GM20431 (cell line): ENCODE measurements at regions not wholly inside any gene's neighbourhood (a gene's known extent, or its start where the extent isn't known, plus 50 kb on each side); places are given as distances from the start of the nearest gene placed in this dataset.
"Not testable (repeated sequence)": the region's sequence is repeated elsewhere in the genome, so short reads cannot be mapped to it uniquely, and the experiment has no call there.

ENCODE experiments used
- in situ Hi-C: fragments of 300-500 bp; cut with MseI, MboI; formaldehyde crosslinking; loops from one replicate; pipeline ENCODE4 v1.15.0; 2020; ENCODE audit warnings: low sequenced_read_pairs; ENCODE audit not compliant: unreplicated experiment

DNA sequence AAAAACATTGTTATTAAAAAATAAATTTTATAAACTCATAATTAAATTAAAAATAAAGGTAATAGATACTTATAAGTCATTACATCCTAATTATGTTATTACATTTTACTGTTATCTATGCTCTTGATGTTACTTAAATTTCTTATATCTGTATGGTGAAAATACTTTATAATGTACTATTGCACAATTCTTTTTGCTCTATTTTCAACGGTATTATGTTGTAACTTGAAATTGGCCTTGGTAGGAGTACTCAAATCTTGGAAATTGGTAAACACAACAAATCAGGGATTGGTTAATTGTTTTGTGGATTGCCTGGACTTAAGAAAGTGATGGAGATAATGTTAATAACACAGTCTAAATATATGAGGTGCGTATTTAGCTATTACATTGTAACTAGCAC lies 273.3 kb downstream of the MDFIC start:
- in situ Hi-C loops, result no loop called here

- in situ Hi-C loops, result no loop called here
Measured at GRCh38 chr7:115191526-115191925, 269.6 kb downstream of the MDFIC start.

DNA sequence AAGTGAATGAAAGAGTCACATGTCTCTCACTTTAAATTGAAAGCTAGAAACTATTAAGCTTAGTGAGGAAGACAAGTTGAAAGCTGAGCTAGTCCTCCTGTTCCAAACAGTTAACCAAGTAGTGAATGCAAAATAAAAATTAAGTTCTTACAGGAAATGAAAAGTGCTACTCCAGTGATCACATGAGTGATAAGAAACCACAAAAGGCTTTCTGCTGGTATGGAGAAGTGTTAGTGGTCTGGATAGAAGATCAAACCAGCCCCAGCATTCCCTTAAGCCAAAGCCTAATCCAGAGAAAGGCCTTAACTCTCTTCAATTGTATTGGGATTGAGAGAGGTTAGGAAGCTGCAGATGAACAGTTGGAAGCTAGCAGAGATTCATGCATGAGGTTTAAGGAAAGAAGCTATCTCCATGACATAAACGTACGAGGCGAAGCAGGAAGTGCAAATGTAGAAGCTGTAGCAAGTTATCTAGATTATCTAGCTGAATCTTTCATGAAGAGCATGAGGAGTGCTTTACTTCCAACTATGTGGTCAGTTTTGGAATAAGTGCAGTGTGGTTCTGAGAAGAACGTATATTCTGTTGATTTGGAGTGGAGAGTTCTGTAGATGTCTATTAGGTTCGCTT lies 261.6 kb downstream of the MDFIC start:
- in situ Hi-C loops, result no loop called here

GRCh38 chr7:115178835-115179234 lies 256.9 kb downstream of the MDFIC start:
- in situ Hi-C loops, result no loop called here

DNA sequence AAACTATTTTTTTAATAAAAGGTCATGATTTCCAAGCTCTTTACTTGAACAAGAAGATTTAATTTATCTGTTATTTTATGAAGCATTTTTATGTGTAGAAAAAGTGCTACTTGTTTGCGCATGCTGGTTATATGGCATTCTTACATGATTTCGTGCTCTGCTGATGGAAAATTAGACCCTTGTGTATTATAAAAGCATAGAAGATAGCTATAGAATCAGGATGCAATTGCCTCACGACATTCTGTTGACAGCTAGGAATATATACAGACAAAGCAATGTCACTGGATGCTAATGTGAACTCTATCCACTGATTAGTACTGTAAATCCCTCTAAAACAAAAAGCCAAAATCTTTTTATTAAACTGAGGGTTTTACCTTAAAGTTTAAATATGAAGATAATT lies 255.9 kb downstream of the MDFIC start:
- in situ Hi-C loops, result no loop called here

DNA sequence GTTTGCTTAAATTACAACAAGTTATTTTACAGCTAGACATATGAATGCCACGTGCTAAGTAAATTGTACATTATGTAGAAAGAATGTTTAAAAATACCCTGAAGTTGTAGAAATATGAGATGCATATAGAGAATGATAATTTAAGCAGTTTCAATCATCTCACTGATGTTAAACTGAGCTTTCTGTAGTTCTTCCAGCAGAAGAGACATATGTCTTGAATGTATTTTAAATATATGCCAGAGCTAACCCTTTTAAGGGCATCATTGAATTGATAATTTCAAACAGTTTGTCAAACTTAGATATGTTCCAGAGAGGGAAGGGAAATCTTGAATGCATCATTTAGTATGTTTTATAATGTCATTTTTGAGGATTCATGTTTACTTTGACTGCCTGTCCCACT lies 255.2 kb downstream of the MDFIC start:
- in situ Hi-C loops, result no loop called here

DNA sequence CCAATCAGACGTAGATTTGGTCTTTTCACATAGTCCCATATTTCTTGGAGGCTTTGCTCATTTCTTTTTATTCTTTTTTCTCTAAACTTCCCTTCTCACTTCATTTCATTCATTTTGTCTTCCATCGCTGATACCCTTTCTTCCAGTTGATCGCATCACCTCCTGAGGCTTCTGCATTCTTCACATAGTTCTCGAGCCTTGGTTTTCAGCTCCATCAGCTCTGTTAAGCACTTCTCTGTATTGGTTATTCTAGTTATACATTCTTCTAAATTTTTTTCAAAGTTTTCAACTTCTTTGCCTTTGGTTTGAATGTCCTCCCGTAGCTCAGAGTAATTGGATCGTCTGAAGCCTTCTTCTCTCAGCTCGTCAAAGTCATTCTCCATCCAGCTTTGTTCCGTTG lies 250.5 kb downstream of the MDFIC start:
- in situ Hi-C loops, result not testable (repeated sequence)

DNA sequence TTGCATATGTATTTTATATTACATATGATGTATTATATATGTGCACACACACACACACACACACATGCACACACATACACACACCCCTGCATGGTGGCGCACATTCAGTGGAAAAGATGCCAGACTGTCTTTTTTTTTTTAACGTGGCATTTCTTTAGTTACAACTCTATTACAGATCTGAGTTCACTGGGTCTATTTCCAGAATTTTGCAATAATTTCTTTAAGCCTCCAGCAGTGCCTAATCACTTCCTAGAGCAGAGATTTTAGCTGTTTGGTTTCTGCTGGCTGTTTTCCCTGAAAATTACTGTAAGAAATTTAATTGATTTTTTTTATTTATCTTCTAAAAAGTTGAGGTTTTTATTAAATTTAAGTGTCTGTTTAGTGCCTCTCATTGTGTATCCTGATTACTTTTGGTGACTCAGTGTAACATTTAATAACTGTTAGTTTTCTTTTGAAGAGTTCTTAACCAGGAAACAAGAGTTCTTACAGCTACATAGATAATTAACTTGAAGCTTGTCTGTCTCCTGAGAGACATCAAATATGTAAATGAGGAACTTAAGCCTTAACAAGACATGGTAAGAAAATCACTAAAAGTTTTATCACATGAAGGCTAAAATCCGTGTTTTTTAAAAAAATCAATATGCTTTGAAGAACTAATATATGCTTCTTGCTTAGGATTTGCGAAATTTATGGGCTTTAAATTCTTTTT lies 232.0 kb downstream of the MDFIC start:
- in situ Hi-C loops, result no loop called here

GRCh38 chr7:115153176-115153575 lies 231.3 kb downstream of the MDFIC start:
- in situ Hi-C loops, result no loop called here

DNA sequence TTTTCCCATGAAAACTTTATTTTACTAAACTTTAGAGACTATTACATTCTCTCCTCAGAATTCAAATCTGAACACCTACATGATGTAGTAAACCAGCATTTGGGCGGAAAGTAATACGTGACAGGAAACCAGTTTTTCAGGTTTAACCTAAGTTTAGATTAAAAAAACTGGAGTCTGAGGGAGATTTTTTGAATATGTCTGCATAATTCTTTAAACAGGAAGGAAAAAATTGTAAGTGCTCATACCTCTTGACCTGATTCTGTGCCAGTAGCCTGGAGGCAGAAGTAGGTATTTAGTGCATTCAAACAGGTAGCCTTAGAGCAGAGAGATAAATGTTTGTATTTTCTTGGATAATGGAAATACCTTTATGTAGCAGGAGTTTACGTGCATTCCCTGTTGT lies 224.3 kb downstream of the MDFIC start:
- in situ Hi-C loops, result no loop called here

DNA sequence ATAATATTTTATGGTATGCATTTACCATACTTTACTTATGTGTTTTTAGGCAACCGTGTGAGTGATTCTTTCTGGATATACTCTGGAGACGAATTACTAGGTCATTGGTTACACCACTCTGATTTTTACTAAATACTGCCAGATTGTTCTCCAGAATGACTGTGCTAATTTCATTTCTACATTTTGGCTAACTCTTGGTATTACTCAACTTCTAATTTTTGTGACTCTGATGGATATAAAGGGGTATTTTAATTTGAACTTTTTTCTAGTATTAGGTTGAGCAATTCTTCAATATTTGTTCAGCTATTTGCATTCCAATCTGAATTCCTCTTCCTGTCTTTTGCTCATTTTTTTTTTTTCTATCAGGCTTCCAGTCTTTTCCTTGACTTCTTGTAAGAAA lies 223.6 kb downstream of the MDFIC start:
- in situ Hi-C loops, result no loop called here

DNA sequence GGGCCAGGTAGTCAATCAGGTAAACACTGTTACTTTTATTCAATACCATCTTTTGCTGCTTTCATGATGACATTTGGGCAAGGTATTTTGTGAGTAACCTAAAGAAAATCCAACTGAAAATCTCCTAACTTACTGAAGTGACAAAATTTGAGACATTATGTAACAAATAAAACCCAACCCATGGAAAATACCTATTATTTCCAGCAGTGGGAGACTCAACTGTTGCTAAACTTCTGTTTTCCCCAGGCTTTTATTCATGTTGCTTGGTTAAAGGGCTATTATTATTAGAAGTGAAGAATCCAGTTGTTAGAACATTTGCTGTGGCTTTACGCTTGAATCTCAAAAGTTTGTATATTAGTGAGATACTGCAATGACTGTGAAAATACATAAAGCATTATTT lies 215.9 kb downstream of the MDFIC start:
- in situ Hi-C loops, result no loop called here

DNA sequence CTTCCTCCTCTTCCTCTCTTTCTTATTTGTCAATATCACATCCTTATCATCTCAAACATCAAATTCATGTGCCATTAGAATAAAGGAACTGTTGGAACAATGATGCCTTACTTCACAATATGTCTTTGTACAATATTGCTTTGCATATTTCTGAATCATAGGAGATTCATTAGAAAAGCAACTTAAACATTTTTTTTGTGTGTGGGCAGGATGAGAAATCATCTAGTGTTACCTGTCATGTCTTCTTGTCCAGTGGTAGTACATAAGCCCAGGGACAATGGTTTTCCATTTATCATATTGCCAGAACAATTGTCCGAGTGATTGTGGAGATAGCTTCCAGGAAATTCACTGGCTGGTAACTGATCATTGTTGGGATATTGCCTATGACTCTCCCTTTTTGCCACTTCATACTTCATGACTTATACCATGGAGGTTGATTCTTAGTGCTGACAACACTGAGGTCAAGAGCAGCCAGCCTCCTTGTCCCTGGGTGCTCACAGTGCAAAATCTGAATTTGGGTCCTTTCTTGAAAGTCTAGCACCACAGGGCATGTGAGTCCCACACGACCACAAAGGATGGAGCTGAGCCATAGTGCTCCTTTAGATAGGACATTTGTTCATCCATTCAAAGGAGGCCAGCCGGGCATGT lies 215.0 kb downstream of the MDFIC start:
- in situ Hi-C loops, result no loop called here

DNA sequence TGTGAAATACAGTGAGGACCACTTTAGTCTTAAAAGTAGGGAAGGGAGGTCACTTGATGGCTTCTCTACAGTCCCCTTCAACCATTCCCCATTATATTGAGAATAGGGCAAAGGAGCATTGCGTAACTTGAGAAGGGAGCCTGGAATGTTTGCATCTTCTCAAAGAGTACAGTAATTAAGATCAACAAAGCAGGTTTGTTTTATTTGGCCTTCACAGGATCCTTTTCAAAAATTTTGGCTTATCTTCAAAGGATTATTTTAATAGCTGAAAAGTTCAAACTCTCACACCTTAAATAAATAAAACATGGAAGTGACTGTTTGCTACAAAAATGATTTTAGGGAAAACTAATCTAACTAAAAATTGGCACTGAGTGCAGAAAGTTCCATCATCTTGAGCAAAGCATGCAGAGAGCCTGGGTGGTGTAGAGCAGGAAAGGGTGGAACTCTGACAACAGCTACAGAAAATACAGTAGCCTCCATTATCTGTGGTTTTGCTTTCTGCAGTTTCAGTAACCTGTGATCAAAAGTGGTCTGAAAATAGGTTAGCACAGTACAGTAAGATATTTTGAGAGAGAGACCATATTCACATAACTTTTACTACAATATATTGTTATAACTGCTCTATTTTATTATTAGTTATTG lies 214.0 kb downstream of the MDFIC start:
- in situ Hi-C loops, result no loop called here

GRCh38 chr7:115135146-115135545 lies 213.3 kb downstream of the MDFIC start:
- in situ Hi-C loops, result no loop called here

- in situ Hi-C loops, result no loop called here
Measured at GRCh38 chr7:115133248-115133647, 211.4 kb downstream of the MDFIC start.

DNA sequence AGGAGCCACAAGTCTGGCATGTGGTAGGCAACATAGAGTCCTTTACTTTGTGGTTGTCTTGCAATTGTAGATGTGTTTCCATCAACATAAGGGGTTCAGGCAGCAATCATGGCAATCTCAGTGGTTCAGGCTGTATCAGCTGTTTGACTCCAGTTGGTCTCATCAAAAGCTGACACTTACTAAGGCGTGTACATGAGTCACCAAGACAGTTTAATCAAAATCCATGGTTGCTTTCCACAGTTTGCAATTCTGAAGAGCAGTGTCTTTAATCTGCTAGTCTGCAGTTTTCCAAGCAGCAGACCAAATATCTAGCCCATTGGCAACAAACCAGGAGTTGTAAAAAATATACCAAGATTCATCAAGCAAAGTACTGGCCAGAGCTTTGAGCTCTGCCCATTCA lies 210.2 kb downstream of the MDFIC start:
- in situ Hi-C loops, result no loop called here

DNA sequence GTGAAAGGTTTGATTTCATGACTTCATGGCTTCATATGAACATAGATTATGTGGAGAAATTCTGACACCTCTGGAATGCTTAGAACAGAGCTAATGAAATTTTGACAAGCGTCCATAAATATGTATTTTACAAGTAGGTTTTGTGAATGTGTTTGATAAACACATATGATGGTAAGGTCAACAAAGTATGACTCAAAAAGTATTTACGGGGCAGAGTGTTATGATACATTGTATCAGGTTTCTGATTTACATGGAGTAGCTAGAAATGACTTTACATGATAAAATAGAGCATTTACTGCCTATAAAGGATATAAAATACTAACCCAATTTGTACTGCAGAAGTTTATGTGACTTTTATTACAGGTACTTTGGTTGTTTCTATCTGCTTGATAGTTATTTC lies 206.3 kb downstream of the MDFIC start:
- in situ Hi-C loops, result no loop called here

GRCh38 chr7:115127399-115128021 lies 205.6 kb downstream of the MDFIC start:
- in situ Hi-C loops, result no loop called here

DNA sequence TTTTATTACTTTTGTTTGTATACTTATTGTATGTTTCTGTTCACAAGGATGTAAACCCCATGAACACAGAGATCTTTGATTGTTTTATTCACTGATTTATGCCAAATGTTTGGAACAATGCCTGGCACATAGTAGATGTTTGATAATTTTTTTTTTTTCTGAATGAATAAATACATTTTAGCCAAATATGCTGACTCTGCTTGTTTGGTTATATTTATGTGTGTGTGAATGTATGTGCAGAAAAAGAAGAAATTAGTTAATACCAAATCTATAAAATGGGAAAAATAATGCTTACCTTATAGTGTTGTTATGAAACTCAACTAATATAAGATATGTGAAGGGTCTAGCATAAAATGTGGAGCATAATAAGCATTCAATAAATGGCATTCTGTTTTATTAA lies 203.9 kb downstream of the MDFIC start:
- in situ Hi-C loops, result no loop called here

GRCh38 chr7:115125312-115125711 lies 203.4 kb downstream of the MDFIC start:
- in situ Hi-C loops, result no loop called here
